Neural cell (in vitro differentiated cells): ENCODE measurements at regions not wholly inside any gene's neighbourhood (a gene's known extent, or its start where the extent isn't known, plus 50 kb on each side); places are given as distances from the start of the nearest gene placed in this dataset.

ENCODE experiments used
- H2AFZ ChIP-seq: fragments of 200-600, 300-800 bp; sonication (generic), shearing (Covaris generic); 2 replicates; pipeline ENCODE4 v1.6.0; 2014; ENCODE audit warnings: low read depth, mild to moderate bottlenecking, antibody characterized with exemption, low read length, moderate library complexity
- H3F3A ChIP-seq: fragments of 200-600 bp; shearing (Covaris generic); 2 replicates; pipeline ENCODE4 v1.6.1; 2016; ENCODE audit warnings: mild to moderate bottlenecking, moderate library complexity, mixed read lengths, antibody characterized with exemption, low read length; ENCODE audit not compliant: insufficient read depth, poor library complexity, severe bottlenecking
- H3K27ac ChIP-seq: fragments of 200-600, 300-800 bp; sonication (generic), shearing (Covaris generic); 2 replicates; pipeline ENCODE4 v1.5.1; 2014; ENCODE audit warnings: mild to moderate bottlenecking, low read length, moderate library complexity
- H3K27me3 ChIP-seq: fragments of 300-800, 200-600 bp; sonication (generic), shearing (Covaris generic); 2 replicates; pipeline ENCODE4 v1.6.0; 2014; ENCODE audit warnings: mild to moderate bottlenecking, low read depth, low read length, moderate library complexity; ENCODE audit not compliant: insufficient read depth
- H3K36me3 ChIP-seq: fragments of 300-800, 200-600 bp; sonication (generic), shearing (Covaris generic); 2 replicates; pipeline ENCODE4 v1.5.1; 2014; ENCODE audit warnings: mild to moderate bottlenecking, antibody characterized with exemption, low read length, moderate library complexity; ENCODE audit not compliant: insufficient read depth
- H3K4me2 ChIP-seq: fragments of 300-800, 200-600 bp; sonication (generic), shearing (Covaris generic); 2 replicates; pipeline ENCODE4 v1.6.0; 2014; ENCODE audit warnings: mild to moderate bottlenecking, low read length
- H3K4me3 ChIP-seq: fragments of 300-800, 200-600 bp; sonication (generic), shearing (Covaris generic); 2 replicates; pipeline ENCODE4 v1.5.1; 2014; ENCODE audit warnings: mild to moderate bottlenecking, low read length, moderate library complexity
- H3K79me2 ChIP-seq: fragments of 200-600 bp; shearing (Covaris generic); replicated peaks from 2 replicates; pipeline ENCODE4 v1.6.0; 2014; ENCODE audit warnings: mild to moderate bottlenecking, low read length, moderate library complexity; ENCODE audit not compliant: insufficient read depth
- H3K9ac ChIP-seq: fragments of 300-800, 200-600 bp; sonication (generic), shearing (Covaris generic); 2 replicates; pipeline ENCODE4 v1.6.1; 2016; ENCODE audit warnings: mild to moderate bottlenecking, low read length, mixed read lengths
- H3K9me2 ChIP-seq: fragments of 200-600 bp; shearing (Covaris generic); 2 replicates; pipeline ENCODE4 v1.6.1; 2016; ENCODE audit warnings: mild to moderate bottlenecking, low read length, mixed read lengths; ENCODE audit not compliant: insufficient read depth
- H3K9me3 ChIP-seq: fragments of 200-600, 300-800 bp; sonication (generic), shearing (Covaris generic); 2 replicates; pipeline ENCODE4 v1.6.1; 2016; ENCODE audit warnings: mild to moderate bottlenecking, mixed run types, low read length, moderate library complexity, mixed read lengths
- H4K20me1 ChIP-seq: fragments of 200-600 bp; shearing (Covaris generic); 2 replicates; pipeline ENCODE4 v1.6.1; 2016; ENCODE audit warnings: mild to moderate bottlenecking, mixed run types; ENCODE audit not compliant: insufficient read depth
- EP300 ChIP-seq: fragments of 450-650 bp; conservative IDR thresholded peaks from 2 replicates; pipeline ENCODE4 v1.6.1; 2014; ENCODE audit warnings: antibody characterized with exemption, mild to moderate bottlenecking, moderate library complexity; ENCODE audit not compliant: poor library complexity, severe bottlenecking
- EZH2 ChIP-seq: fragments of 200-600, 300-800 bp; shearing (Covaris generic), sonication (generic); IDR thresholded peaks from 2 replicates; pipeline ENCODE4 v1.6.1; 2014; ENCODE audit warnings: antibody characterized with exemption, low read length, borderline replicate concordance, mild to moderate bottlenecking; ENCODE audit not compliant: insufficient read depth, poor library complexity, severe bottlenecking
- MXI1 ChIP-seq: fragments of 450-650 bp; conservative IDR thresholded peaks from 2 replicates; pipeline ENCODE4 v1.6.1; 2014; ENCODE audit warnings: antibody characterized with exemption, mild to moderate bottlenecking; ENCODE audit not compliant: poor library complexity, severe bottlenecking
- POLR2AphosphoS5 ChIP-seq: IDR thresholded peaks from 2 replicates; pipeline ENCODE4 v1.6.1; 2012
- RAD21 ChIP-seq: fragments of 450-650 bp; conservative IDR thresholded peaks from 2 replicates; pipeline ENCODE4 v1.6.1; 2014; ENCODE audit warnings: antibody characterized with exemption, mild to moderate bottlenecking, moderate library complexity
- REST ChIP-seq: IDR thresholded peaks from 2 replicates; pipeline ENCODE4 v1.6.1; 2012; ENCODE audit warnings: borderline replicate concordance
- SMC3 ChIP-seq: fragments of 450-650 bp; conservative IDR thresholded peaks from 2 replicates; pipeline ENCODE4 v1.6.1; 2014; ENCODE audit warnings: antibody characterized with exemption, mild to moderate bottlenecking, moderate library complexity; ENCODE audit not compliant: poor library complexity
- TAF1 ChIP-seq: IDR thresholded peaks from 2 replicates; pipeline ENCODE4 v1.6.1; 2012; ENCODE audit warnings: low read depth
- TF ChIP-seq, protein P1 (sequence below): fragments of 450-650 bp; IDR thresholded peaks from 2 replicates; pipeline ENCODE4 v1.5.1; 2014; ENCODE audit warnings: antibody characterized with exemption, mild to moderate bottlenecking, moderate library complexity; ENCODE audit not compliant: poor library complexity, severe bottlenecking

DNA sequence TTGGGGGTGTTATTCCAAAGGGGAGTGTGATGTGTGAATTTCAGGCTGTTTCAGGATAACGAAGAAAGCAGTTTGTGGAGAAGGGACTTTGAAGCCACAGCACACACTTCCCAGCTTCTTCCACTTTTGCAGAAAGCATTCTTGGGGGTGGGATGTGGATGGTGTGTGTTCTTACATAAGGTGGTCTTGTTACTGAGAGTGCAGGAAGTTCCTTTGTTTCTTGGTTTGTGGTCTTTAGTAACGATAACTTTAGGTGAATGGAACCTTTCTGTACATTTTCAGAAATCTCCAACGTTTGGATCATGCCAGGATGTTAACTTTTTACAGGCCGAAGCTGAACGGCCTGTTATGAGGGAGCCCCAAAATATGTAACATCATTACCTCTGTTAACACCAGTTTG lies 251.8 kb downstream of the KCNRG start:
- Histone ChIP-seq H4K20me1 (no peaks in the 10 kb centered on the region), H3K4me3 (no peak overlapping the region), H3K9ac (no peak overlapping the region)

GRCh38 chr13:50267917-50268316 lies 252.7 kb downstream of the KCNRG start:
- Histone ChIP-seq H3K79me2 (no peaks in the 10 kb centered on the region), H3K27ac (no peak overlapping the region), H3K36me3 (no peaks in the 10 kb centered on the region), H3K4me2 (no peak overlapping the region), H3K9me3 (no peaks in the 10 kb centered on the region), H2AFZ (no peak overlapping the region), H3K9me2 (no peaks in the 10 kb centered on the region), H3K27me3 (no peaks in the 10 kb centered on the region), H4K20me1 (no peaks in the 10 kb centered on the region), H3K4me3 (no peak overlapping the region), H3K9ac (no peak overlapping the region), H3F3A (no peaks in the 10 kb centered on the region)
- TF ChIP-seq SMC3 (no peak), REST (no peak), EP300 (no peak), EZH2 (no peak), RAD21 (no peak), TAF1 (no peak)

More for the DNA sequence above, 251.8 kb downstream of the KCNRG start:
- no peaks in the 10 kb centered on the region for H3K79me2 ChIP-seq
- H3F3A ChIP-seq, result no peaks in the 10 kb centered on the region
- no peak overlapping the region for H2AFZ ChIP-seq
- H3K36me3 ChIP-seq, result no peaks in the 10 kb centered on the region
- H3K4me2 ChIP-seq, result no peak overlapping the region
- TF ChIP-seq SMC3 (no peak), POLR2AphosphoS5 (no peak), EP300 (no peak), REST (no peak), TAF1 (no peak), RAD21 (no peak), MXI1 (no peak), EZH2 (no peak)
- TF ChIP-seq, protein P1, sequence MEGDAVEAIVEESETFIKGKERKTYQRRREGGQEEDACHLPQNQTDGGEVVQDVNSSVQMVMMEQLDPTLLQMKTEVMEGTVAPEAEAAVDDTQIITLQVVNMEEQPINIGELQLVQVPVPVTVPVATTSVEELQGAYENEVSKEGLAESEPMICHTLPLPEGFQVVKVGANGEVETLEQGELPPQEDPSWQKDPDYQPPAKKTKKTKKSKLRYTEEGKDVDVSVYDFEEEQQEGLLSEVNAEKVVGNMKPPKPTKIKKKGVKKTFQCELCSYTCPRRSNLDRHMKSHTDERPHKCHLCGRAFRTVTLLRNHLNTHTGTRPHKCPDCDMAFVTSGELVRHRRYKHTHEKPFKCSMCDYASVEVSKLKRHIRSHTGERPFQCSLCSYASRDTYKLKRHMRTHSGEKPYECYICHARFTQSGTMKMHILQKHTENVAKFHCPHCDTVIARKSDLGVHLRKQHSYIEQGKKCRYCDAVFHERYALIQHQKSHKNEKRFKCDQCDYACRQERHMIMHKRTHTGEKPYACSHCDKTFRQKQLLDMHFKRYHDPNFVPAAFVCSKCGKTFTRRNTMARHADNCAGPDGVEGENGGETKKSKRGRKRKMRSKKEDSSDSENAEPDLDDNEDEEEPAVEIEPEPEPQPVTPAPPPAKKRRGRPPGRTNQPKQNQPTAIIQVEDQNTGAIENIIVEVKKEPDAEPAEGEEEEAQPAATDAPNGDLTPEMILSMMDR, result no peak
- no peaks in the 10 kb centered on the region for H3K9me3 ChIP-seq
- no peaks in the 10 kb centered on the region for H3K9me2 ChIP-seq
- H3K27me3 ChIP-seq, result no peaks in the 10 kb centered on the region
- no peak overlapping the region for H3K27ac ChIP-seq
